ENCODE measurements at regions not wholly inside any gene's neighbourhood (a gene's known extent, or its start where the extent isn't known, plus 50 kb on each side); places are given as distances from the start of the nearest gene placed in this dataset.

GRCh38 chr13:106382534-106382933 lies 152.9 kb downstream of the EFNB2 start:
- TF ChIP-seq CTCF (conservative IDR thresholded peaks at IDR 0.05 in 1 of 2, IDR thresholded peaks at IDR 0.05 in 1 of 2; ENCODE audit: low read depth in 1 of 2, low read length in 2 of 2) (no peak), EZH2 (IDR thresholded peaks at IDR 0.05; ENCODE audit: low read length, missing control alignments) (no peak)
